SW480 (cell line): ENCODE measurements at regions not wholly inside any gene's neighbourhood (a gene's known extent, or its start where the extent isn't known, plus 50 kb on each side); places are given as distances from the start of the nearest gene placed in this dataset.
"Not testable (repeated sequence)": the region's sequence is repeated elsewhere in the genome, so short reads cannot be mapped to it uniquely, and the experiment has no call there.

Experiments used
- DNase-seq: peaks from one replicate; pipeline ENCODE4 v3.0.0-alpha.2; 2016; ENCODE audit warnings: low spot score

GRCh38 chr1:222065234-222065633, 323.3 kb upstream of the DUSP10 start:
- DNase-seq = no peak

- DNase-seq = no peak
Observed at GRCh38 chr1:222064388-222065211, 322.7 kb upstream of the DUSP10 start.

- DNase-seq = no peak
Observed at GRCh38 chr1:222062640-222063039, 320.8 kb upstream of the DUSP10 start.

- peak; percentile 32 for DNase-seq
Observed at GRCh38 chr1:222061711-222062359, 319.9 kb upstream of the DUSP10 start.

DNA sequence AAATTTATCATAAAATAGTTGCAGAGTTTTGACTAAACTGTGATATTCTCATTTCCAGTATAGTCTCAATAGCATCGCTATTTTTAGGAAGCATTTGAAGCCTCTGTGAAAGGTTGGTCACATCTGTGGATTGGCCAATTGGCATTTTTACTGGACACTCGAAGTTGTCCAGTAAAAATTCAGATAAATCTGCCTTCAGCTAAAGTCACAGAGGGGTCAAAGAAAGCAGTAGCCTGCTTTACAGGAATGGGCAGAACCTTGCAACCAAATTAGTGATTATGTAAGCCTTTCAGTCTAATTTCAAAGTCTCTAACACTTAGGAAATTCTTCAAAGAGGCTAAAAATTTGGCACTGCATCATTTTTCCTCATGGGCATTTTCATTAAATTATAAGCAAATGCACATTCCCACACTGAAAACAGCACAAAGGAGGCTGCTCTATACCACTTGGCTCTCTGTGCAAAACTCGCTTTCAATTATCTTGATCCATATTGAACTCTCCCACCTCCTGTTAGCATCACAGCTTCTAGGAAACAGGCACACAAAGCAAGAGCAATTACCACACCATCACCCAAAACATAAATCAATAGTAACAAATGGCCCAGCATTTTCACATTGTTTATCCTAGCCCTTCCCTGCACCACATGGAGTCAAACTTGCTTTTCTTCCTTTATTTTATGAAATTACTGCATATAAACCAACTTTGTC, 318.5 kb upstream of the DUSP10 start:
- no peak for DNase-seq

DNA sequence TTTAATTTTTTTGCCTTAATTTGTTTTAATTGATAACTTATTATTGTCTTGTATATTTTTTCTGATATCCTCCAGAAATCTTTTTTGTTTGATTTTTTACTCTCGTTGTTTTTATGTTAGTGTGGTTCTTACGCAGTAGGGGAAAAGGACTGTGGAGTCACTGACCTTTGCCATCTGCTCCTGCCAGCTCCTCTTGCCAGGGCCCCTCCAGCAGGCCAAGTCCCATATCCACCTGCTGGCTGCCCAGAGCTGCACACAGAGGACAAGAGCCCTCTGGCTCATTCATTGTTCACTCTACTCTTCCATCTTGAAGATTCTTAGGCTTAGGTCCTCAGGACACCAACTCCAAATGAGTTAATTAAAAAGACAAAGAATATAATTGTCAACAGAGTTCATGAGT, 316.4 kb upstream of the DUSP10 start:
- no peak for DNase-seq

GRCh38 chr1:222057162-222057561, 315.3 kb upstream of the DUSP10 start:
- DNase-seq = no peak

- no peak for DNase-seq
Observed at GRCh38 chr1:222054416-222054815, 312.5 kb upstream of the DUSP10 start.

GRCh38 chr1:222053790-222054294, 312.0 kb upstream of the DUSP10 start:
- no peak for DNase-seq

- DNase-seq = not testable (repeated sequence)
Observed at GRCh38 chr1:222051311-222051710, 309.4 kb upstream of the DUSP10 start.

- DNase-seq = not testable (repeated sequence)
Observed at GRCh38 chr1:222049661-222050060, 307.8 kb upstream of the DUSP10 start.

GRCh38 chr1:222049176-222049575, 307.3 kb upstream of the DUSP10 start:
- no peak for DNase-seq

GRCh38 chr1:222048094-222048595, 306.3 kb upstream of the DUSP10 start:
- peak; percentile 54 for DNase-seq

- no peak for DNase-seq
Observed at GRCh38 chr1:222047366-222047765, 305.5 kb upstream of the DUSP10 start.

- DNase-seq = no peak
Observed at GRCh38 chr1:222046684-222047263, 304.9 kb upstream of the DUSP10 start.

GRCh38 chr1:222045786-222046185, 303.9 kb upstream of the DUSP10 start:
- DNase-seq = no peak

DNA sequence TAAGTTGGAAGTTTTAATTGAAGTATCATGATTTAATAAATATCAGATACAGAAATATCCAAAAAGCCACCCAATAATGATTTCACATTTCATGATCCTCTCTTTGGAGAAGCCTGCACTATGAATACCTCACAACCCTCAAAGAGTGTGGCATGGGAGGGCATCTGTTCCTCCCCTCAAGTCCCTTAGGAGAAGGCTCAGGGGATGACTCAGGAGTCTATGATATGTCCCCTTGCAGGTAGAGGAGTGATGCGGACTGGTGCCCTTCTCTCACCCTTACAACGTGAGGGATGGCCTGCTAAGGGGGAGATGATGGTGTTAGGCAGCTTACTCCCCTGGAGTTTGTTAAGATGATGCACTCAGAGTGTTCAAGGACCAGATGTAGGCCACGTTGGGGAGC, 303.3 kb upstream of the DUSP10 start:
- DNase-seq = no peak

DNA sequence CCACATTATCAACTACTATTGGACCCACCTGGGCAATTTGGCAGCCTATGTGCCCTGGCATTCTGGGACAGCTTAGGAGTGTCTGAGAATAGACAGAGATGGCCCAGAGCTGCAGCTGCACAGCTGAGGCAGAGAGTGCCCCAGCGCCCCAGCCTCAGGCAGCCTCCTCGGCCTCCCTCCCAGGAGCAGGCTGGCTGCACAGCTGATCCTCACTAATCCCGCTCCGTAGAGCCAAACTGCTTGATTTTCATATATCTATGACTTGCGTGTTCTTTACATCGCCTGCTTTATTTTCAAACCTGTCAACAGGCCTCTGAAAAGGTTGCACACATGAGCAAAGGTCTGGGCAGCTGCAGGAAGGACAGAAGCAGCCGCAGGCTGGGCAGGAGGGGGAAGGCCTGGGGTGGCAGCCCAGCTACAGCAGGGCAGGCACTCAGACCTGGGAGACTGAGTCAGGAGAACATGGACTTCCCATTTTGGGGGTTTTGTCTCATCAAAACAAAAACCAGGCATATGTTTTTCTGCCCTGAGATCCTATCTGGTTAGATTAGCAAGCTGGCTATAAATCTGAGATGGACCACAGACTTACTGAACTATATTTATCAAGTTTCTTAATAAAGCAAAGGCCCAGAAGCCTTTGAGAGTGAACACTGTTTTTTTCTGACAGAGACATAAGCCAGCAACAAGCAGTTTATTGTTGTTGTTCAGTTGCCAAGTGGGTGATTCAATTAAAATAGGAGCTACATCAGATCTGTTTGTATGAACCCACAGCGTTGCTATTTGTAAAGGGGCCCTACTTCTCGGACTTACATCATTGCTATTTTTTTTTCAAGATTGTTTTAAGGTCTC, 301.8 kb upstream of the DUSP10 start:
- DNase-seq = no peak

GRCh38 chr1:222042120-222042519, 300.2 kb upstream of the DUSP10 start:
- no peak for DNase-seq

DNA sequence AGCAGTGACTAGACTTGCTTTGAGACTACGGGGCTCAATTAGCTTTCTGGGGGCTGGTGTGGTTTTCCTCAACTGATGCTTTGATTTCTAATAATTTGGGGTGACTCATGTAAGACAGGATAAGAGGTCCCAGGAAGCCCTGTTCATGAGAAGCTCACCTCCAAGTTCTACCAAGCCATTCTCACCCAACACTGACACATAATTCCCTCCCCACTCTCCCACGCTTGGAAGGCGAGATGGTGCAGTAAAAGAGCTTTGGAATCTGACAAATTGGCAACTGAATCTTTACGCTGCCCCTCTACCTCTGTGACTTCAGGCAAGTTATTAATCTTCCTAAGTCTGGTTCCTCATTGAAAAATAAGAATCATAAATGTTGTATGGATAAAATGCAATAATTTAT, 299.1 kb upstream of the DUSP10 start:
- no peak for DNase-seq

DNA sequence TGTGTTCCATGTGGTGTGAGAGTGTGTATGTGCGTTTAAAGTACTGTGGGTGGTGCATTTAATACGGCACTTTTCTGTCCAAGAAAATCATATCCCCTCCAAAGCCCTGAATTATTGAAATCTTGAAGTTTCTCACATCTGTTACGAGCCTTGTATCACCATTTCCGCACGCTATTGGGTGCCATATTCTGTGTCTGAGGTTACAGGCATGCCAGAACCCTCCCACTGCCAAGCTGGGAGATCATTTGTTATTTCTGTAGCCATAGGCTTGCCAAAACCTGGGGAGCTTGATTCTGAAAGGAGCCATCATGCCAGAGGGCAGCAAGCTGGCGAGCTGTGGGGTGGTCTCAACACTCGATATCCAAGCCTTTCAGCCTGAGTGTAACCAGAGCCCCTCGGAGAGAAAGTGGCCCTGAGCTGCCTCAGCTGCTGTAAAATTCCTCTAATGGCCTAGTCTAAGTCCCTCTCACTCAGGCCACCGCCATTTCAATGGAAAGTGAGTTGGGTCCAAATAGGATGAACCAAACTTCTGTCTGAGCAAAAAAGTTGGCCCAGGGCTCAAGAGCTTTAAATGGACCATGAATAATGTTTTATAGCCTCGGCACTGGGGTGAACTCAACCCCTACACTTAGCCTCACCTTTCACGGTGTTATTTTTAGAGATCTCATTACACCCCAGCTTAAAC, 298.4 kb upstream of the DUSP10 start:
- no peak for DNase-seq
